HG03095 (cell line): ENCODE measurements at regions not wholly inside any gene's neighbourhood (a gene's known extent, or its start where the extent isn't known, plus 50 kb on each side); places are given as distances from the start of the nearest gene placed in this dataset.

Experiments used
- ATAC-seq: cut with Tn5 transposase; IDR thresholded peaks from one replicate; pipeline ENCODE4 v1.9.1; 2021; ENCODE audit warnings: moderate library complexity; ENCODE audit not compliant: unreplicated experiment

- no peak for ATAC-seq
Observed at GRCh38 chr17:73974536-73974935, 228.9 kb upstream of the RPL38 start.

- ATAC-seq: no peak
Observed at GRCh38 chr17:73976147-73976546, 227.3 kb upstream of the RPL38 start.

GRCh38 chr17:73976676-73977521 lies 226.6 kb upstream of the RPL38 start:
- no peak for ATAC-seq

GRCh38 chr17:73980517-73980916 lies 223.0 kb upstream of the RPL38 start:
- ATAC-seq: no peak

GRCh38 chr17:73982871-73983270 lies 220.6 kb upstream of the RPL38 start:
- no peak for ATAC-seq

GRCh38 chr17:73983621-73984400 lies 219.7 kb upstream of the RPL38 start:
- no peak for ATAC-seq

GRCh38 chr17:73984941-73985340 lies 218.5 kb upstream of the RPL38 start:
- no peak for ATAC-seq

GRCh38 chr17:73985466-73986015 lies 217.9 kb upstream of the RPL38 start:
- no peak for ATAC-seq

GRCh38 chr17:73986641-73987177 lies 216.8 kb upstream of the RPL38 start:
- no peak for ATAC-seq

- ATAC-seq: no peak
Observed at GRCh38 chr17:73987395-73987794, 216.1 kb upstream of the RPL38 start.

GRCh38 chr17:73987845-73988509 lies 215.5 kb upstream of the RPL38 start:
- ATAC-seq: no peak

- no peak for ATAC-seq
Observed at GRCh38 chr17:73989671-73990070, 213.8 kb upstream of the RPL38 start.

GRCh38 chr17:73990290-73990689 lies 213.2 kb upstream of the RPL38 start:
- no peak for ATAC-seq

- ATAC-seq: no peak
Observed at GRCh38 chr17:73991260-73991659, 212.2 kb upstream of the RPL38 start.

- no peak for ATAC-seq
Observed at GRCh38 chr17:73994946-73995345, 208.5 kb upstream of the RPL38 start.

GRCh38 chr17:73997059-73997458 lies 206.4 kb upstream of the RPL38 start:
- ATAC-seq: no peak

- no peak for ATAC-seq
Observed at GRCh38 chr17:73998249-73998648, 205.2 kb upstream of the RPL38 start.

GRCh38 chr17:73998653-73999645 lies 204.5 kb upstream of the RPL38 start:
- ATAC-seq: no peak

- no peak for ATAC-seq
Observed at GRCh38 chr17:74001145-74001544, 202.3 kb upstream of the RPL38 start.

- no peak for ATAC-seq
Observed at GRCh38 chr17:74002241-74002640, 201.2 kb upstream of the RPL38 start.
